GM19438 (cell line): ENCODE measurements at regions not wholly inside any gene's neighbourhood (a gene's known extent, or its start where the extent isn't known, plus 50 kb on each side); places are given as distances from the start of the nearest gene placed in this dataset.
"Not testable (repeated sequence)": the region's sequence is repeated elsewhere in the genome, so short reads cannot be mapped to it uniquely, and the experiment has no call there.

Source experiments
- ATAC-seq: cut with Tn5 transposase; IDR thresholded peaks from one replicate; pipeline ENCODE4 v1.9.1; 2021; ENCODE audit warnings: low read depth; ENCODE audit not compliant: unreplicated experiment

DNA sequence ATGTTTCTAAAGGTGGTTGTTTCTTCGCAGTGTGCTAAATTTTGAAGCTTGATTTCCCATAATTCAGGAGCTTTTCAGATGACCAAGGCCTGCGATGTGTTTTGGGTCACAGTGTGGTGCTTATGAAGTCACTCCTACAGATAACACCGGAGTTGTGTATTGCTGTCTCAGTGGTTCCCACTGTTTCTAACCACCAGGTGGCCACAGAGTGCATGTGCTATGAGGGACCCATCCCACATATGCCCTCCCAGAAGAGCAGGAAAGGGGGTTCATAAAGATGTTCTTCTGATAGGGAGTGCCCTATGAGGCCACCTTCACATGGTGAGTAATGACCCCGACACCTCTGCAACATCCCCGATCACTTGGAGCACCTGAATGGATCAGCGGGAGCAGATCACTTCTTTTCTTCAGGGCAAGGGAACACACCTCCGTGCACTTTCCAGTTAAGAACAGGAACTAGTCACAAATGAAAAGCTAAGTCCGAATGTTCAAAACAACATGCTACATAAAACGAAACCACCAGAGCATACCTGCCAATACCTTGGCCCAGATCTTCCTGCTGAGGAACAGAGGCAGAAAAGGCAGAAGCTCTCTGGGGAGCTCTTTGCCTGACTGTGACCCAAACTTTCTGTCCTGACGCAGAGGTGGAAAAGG is 262.1 kb downstream of the FAM72C start:
- ATAC-seq: not testable (repeated sequence)

DNA sequence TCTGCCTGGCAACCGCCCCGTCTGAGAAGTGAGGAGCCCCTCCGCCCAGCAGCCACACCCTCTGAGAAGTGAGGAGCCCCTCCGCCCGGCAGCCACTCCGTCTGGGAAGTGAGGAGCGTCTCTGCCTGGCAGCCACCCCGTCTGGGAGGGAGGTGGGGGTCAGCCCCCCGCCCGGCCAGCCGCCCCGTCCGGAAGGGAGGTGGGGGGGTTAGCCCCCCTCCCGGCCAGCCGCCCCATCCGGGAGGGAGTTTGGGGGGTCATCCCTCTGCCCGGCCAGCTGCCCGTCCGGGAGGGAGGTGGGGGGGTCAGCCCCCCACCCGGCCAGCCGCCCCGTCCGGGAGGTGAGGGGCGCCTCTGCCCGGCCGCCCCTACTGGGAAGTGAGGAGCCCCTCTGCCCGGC is 269.0 kb downstream of the FAM72C start:
- ATAC-seq: not testable (repeated sequence)

DNA sequence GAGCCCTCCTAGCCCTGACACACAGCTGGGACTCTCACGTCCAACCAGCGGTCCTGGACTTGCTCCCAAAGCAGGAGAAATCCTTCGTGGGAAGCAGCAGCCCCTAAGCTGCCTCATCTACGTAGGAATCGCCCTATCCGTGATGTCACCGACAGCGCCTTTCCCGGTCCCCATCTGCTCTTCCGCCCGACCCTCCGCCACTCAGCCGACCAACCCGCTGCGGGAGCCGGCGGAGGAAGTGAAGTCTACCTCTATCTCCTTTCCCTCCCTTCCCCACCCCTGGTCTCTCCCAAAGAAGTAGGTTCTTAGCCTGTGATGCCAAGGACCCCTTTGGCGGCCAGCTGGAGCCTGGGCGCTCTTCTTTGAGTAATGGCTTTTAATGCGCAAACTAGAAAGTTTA is 272.1 kb downstream of the FAM72C start:
- ATAC-seq: no peak

DNA sequence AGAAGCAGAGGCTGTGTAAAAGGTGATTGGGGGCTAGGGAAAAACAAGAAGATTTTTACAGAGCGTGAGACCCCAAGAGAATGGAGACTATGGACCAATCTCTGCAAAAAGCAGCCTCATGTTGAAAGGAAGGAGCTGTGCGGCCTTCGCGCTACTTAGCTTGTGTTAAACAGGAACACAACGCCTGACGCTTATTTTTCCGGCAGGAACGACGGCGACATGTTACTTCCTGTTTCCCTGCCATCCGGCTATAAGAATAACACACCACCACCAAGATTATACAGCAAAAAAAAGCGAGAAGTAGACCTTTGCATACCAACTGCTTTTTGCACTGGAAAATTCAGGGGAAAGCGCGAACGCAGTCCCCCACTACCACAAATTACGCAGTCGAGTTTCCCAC is 272.7 kb downstream of the FAM72C start:
- no peak for ATAC-seq

DNA sequence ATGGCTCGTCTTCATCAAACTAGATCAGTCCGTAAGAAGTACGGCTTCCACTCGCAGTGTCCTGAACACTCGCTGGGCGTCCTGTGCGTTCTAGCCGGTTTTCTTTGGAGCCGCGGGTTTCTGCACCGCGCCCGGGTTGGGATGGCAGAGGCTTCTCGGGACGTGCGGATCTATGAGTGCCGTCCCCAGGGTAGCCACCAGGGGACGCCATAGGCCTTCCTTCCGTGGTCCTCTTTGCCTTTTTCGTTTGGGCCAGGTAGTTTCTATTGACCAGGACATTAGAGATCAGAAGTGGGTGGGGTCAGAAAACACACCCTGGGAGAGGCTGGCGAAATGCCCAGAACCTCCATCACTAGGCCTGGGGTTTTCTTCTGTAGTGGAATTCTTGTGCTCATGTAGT is 273.8 kb downstream of the FAM72C start:
- no peak for ATAC-seq

DNA sequence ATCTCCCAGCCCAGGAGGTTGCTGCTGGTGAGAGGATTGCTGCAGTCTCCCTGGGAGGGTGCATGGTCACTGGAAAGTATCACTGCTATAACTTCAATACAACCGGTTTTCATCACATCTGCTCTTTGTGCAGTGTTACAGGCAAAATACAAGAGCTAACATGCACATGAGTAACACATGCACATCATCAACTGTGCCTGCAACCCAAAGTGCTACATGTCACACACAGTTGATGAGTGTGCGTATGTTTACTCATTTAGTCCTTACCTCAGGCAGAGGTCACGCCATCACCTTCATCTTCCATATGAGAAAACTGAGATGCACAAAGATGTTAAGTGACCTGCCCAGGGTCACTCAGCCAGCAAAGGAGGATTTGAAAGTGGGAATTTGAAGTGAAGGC is 277.7 kb downstream of the FAM72C start:
- ATAC-seq: no peak

DNA sequence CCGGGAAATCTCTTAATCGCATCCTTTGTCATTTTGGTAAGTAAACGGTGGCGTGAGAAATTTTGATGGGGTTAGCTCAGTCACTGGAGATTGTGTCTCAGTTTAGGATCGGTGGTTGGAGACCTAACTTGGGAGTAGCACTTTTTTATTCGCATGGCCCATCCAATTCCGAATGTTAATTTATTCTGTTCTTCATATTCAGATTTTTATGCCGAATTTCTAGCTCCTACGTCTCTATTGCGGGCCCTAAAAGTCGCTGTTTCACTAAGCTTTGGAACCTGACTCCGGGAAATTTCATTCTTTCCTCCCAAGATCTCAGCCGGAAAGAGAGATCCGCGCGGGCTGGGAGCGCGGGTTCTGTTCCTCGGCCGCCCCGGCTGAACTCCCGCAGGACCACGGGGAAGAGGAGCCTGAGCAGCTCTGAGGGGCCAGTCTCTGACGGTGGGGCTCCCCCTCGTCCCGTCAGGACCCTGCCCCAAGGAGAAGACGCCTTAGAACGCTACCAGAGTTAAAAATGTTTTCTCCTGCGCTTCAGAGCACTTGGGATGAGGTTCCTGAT is 279.7 kb downstream of the FAM72C start:
- ATAC-seq: no peak

DNA sequence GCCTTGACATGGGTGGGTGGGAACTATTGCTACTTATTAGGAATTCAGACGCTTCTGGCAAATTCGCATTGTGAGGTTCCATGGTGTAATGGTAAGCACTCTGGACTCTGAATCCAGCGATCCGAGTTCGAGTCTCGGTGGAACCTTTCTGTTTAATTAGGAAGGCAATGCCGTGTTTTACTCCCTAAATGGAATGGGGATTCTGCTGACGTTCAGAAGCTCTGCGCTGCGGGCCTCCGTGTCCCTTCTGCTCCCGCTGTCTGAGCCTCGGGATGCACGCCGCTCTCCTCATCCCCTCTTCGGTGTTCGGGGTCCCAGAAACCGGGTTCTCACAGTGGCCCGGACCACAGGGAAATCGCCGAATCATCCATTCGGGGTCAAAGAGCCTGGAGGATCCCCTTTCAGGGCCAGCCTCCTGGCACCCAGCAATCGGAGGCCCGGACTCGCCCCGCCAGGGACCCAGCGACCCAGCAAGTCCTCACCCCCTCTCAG is 280.3 kb downstream of the FAM72C start:
- no peak for ATAC-seq

DNA sequence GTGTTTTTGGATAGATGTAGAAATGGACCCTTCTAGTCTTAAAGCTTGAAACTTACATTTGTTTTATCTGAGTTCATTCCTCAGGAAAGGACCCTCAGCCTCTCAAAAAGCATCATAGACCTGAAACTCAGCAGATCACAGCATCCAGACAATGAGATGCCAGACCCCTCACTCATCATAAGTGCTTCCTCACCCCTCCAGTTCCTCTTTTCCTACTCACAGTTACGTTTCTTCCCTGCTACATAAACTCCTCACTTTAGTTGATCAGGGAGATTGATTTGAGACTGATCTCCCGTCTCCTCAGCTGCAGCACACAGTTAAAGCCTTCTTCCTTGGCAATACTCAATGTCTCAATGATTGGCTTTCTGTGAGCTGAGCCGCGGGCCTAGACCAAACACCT is 282.0 kb downstream of the FAM72C start:
- no peak for ATAC-seq

DNA sequence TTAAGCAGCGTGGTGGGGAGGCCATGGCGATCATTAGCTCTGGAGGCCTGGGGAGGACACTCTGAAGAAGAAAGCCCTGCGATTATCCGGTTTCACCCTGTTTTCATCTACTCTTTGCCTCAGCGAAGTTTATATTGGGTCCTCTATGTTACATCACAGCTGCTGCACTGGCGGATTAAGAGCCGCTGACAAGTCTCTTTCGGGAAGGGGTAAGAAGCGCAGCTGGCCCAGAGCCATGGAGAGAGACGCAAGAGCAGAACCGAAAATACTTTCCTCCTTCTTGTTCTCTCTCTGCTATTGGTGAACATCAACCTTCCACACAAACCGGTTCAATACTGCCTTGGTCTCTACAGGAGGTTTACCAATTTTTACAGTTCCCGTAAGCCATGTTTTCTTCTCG is 291.5 kb downstream of the FAM72C start:
- no peak for ATAC-seq

DNA sequence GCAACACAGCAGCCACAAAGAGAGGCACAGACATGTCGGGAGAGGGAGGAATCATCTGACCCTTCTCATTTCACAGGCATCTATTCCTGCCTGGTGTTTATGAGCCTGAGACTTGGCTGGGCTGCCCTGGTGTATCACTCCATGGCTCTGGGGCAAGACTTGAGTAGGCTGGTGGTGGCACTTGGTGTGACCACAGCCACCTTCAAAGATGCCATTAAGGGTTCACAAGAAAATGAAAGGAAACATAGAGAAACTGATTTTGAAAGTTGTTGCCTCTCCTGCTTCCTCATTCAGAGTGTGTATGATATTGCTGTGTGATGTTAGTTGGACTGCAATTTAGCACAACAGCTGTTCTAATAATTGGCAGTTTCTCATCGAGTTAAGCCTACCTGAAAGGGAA is 298.8 kb downstream of the FAM72C start:
- ATAC-seq: no peak

DNA sequence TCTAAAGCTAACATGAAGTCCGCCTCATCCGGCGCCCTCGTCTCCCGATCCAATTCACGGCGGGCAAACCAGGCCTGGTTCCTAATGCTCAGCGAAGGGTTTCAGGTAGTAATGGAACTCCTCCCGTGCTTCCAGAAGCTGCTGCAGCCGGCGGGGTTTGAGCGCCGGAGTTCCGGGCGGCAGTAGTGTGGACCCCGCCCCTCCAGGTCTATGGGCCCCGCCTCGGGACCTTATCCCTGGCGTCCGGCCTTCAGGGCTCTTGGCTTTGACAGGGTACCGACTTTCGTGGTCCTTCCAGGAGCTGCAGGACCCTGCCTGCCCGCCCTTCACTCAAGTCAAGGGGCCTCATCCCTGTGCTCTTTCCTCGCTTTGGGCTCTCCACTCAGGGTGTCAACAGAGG is 304.1 kb downstream of the FAM72C start:
- ATAC-seq: no peak

DNA sequence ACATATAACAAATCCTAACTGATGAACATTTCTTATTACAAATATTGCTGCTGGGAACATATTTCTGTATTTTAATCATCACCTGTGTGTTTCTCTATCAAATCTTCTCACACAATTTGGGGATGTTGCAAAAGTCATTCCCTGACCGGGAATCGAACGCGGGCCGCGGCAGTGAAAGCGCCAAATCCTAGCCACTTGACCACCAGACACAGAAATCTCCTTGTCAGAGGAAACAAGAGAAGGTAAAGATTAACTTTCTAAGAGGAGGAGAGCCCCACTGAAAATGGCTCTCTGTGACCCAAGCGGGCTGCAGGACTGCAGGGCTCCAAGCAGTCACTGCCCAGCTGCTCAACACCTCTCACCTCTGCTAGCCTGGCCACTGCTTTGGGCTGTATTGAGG is 304.9 kb downstream of the FAM72C start:
- ATAC-seq: no peak

DNA sequence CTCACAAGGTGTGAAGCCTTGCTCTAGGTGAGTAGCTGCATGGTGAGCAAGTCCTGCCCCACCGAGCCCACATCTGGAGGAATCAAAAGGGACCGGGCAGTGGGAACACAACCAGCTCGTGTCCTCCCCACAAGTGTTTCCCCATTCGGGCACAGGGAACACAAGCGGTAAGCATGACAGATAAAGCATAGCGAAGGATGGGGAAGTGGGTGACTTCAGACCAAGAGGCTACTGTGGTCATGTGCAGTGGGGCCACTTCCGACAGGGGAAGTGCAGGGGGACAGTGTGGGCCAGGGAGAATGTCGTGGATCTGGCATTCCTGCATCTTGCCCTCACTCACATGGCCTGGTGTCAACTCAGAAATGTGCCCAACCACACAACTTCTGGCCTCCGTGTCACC is 306.2 kb downstream of the FAM72C start:
- no peak for ATAC-seq

DNA sequence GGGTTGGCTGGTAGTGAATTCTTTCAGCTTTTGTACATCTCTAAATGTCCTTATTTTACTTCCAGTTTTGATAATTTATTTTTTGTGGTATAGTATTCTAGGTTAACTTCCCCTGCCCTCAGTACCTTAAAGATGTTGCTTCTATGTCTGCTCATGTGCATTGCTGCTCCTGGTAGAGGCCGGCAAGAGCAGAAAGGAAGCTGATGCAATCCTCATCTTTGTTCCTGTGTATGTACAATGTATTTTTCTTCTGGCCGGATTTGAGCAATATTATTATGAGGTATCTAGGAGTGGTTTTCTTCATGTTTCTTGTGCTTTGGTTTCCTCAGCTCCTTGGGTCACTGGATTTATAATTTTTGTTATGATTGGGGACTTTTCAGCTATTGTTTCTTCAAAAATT is 308.7 kb downstream of the FAM72C start:
- not testable (repeated sequence) for ATAC-seq

DNA sequence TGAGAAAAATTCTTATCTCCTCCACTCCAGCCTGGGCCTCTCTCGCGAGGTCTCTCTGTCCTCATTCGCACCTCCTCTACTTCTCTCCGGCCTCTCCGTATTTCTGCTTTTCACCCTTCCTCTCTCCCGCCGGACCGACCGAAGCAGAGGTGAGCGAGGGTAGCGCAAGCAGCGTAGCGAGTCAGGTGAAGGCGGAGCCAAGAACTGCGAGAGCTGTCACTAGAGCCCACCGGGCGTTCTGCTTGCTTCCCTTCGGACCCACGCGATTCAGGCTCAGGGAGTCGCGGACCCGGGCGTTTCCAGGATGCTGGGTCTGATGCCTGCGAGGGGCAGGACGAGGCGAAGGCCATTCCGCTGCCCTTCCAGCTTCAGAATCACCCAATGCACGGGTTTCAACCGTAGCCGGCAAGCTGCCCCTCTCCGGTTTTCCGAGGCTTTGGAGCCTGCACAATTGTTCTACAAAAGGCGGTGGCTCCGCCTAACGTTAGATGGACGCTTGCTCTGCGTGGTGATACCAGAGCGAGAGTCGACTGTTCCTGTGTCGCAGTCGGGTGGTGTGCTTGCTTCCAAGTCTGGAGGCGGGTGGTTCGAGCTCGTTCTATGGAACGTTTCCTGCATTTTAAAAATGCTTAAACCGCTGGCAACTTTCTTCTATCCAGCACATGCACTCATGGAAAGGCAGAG is 310.2 kb downstream of the FAM72C start:
- no peak for ATAC-seq

DNA sequence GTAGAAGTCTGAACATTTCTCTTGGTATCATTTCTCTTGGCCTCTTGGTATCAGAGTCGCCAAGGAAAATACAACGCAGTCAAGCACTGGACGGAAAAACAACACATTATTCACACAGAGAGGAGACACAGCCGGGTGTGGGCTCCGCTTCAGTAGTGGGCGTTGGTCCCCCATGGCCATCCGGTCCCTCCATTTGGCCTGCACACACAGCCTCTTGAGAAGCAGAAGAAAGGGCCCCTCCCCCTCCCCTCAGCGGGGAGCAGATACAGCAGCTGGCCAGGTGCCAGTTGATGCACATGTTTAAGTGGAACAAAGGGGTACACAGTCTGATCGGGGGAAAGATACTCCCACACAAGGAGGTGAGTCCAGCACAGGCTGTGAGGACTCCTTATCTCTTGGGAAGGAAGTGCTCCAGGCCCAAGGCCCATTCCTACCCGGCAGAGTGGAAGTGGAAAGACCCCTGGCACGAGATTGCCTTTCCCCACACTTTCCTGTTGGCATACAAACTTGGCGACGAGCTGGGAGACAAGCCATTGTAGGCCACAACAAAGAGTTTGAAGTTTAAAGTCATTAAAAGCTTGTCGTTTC is 311.3 kb downstream of the FAM72C start:
- ATAC-seq: no peak

DNA sequence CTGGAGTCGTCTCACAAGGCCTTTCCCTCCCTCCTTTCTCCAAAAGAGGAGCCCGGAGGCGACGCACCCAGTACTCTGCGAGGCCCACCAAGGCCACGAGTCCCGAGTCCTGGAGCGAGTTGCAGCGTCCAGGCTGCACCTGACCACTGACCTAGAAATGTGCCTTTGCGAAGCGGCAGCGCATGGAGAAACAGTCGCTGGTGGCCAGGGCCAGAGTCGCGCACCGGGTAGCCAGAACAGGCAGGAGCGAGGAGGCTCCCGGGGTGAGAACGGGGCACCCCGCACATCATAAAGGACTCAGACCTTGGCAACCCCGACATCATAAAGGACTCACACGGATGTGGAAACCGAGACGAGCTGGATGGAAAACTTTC is 318.4 kb downstream of the FAM72C start:
- ATAC-seq: no peak

DNA sequence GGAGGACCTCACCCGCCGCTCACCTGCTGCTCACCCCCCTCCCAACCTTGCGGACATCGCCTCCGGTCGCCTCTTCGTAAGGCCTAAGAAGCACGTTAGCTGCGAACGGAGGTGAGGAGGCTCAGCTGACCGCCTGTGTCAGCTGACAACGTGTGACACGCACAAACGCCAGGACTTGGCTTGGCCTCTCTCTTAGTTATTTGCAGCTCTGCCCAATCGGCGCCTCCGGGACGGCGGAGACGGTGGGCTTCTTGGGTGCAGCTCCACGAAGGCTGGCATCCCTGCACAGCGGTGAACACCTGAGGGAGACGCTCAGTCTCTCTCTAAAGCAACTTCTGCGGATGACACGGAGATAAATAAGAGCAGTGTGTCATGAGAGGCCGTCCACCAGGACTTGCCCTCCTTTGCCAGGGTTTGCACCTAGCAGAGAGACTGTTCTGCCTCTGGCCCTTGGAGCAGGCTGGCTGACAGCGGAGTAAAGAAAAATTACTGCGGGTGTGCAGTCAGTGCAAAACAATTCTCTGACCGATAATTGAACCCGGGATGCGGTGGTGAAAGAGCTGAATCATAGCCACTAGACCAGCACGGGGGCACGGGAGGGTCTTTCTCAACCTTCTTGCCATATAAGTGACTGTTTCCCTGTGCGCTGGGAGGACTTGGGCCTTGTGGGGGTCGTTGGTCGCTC is 318.9 kb downstream of the FAM72C start:
- ATAC-seq: no peak

DNA sequence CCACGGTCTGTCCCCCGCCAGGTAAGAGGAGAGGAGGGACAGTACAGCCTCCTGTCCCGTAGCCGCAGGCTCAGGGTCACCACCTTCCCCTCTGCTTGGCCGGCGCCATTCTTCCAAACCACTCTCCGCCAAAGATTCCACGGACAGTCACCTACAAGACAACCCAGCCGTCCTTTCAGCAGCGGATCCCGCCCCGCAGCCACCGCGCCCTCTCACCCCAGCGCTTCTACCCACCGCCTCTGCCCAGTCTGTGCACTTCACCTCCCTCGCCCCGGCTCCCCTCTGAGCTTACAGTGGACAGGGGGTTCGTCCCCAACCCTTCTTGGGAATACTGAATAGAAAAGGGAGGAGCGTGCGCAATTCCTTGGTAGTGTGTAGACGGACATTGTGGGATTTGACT is 319.6 kb downstream of the FAM72C start:
- no peak for ATAC-seq

DNA sequence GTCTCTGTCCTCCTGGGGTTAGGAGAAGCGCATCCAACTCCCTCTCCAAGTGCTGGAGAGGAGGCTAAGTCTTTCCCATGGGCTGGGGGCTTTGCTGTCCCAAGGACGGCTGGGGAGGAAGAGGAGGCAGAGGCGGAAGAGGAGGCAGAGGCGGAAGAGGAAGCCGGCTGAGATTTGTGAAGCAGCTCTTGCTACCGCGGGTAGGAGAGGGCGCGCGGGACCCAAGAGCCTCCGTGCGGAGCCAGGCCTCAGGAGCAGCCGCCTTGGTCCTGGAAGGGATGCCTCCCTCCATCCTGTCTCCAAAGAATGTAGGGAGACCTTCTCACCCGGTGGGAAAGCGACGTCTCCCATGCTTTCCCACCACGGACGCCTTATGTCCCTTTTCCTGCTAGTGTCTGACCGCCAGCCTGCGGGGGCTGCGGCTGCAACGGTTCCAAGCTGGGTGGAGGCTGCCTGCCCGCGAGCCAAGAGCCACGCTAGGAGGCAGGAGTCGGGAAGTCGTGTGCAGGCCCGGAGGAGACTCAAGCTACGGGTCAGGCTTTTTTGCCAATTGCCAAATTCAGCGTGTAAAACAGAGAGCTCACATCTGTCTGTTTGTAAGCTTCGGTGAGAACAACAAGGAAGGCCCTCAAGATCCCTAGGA is 320.3 kb downstream of the FAM72C start:
- ATAC-seq: no peak
